OCI-LY3 (cell line): ENCODE measurements at regions not wholly inside any gene's neighbourhood (a gene's known extent, or its start where the extent isn't known, plus 50 kb on each side); places are given as distances from the start of the nearest gene placed in this dataset.

Experiments
- H2AFZ ChIP-seq: fragments of 200-600, 300-600 bp; shearing (Covaris generic); 2 replicates; pipeline ENCODE4 v1.6.0; 2014; ENCODE audit warnings: antibody characterized with exemption, low read depth, low read length
- H3K27ac ChIP-seq: fragments of 200-600, 300-600 bp; sonication (generic); 2 replicates; pipeline ENCODE4 v1.5.1; 2014; ENCODE audit warnings: mild to moderate bottlenecking, low read length, moderate library complexity, mixed read lengths
- H3K27me3 ChIP-seq: fragments of 200-600, 300-600 bp; sonication (generic); 2 replicates; pipeline ENCODE4 v1.6.1; 2014; ENCODE audit warnings: low read depth, low read length, mixed read lengths
- H3K36me3 ChIP-seq: fragments of 200-600, 300-600 bp; sonication (generic); replicated peaks from 2 replicates; pipeline ENCODE3; 2014; ENCODE audit warnings: low read depth, low read length, mixed read lengths
- H3K4me1 ChIP-seq: fragments of 300-600, 200-600 bp; sonication (generic); 2 replicates; pipeline ENCODE4 v1.6.1; 2014; ENCODE audit warnings: low read length, mixed read lengths
- H3K4me2 ChIP-seq: fragments of 200-600, 300-600 bp; sonication (generic); 2 replicates; pipeline ENCODE4 v1.6.1; 2014; ENCODE audit warnings: low read length, mixed read lengths
- H3K4me3 ChIP-seq: fragments of 300-600, 200-600 bp; sonication (generic); 2 replicates; pipeline ENCODE4 v1.5.1; 2014; ENCODE audit warnings: antibody characterized with exemption, mild to moderate bottlenecking, low read length, moderate library complexity
- H3K79me2 ChIP-seq: fragments of 300-600, 200-600 bp; shearing (Covaris generic); 2 replicates; pipeline ENCODE4 v1.6.1; 2014; ENCODE audit warnings: mild to moderate bottlenecking, low read length, mixed read lengths
- H3K9ac ChIP-seq: fragments of 300-600, 200-600 bp; shearing (Covaris generic); 2 replicates; pipeline ENCODE4 v1.6.0; 2014; ENCODE audit warnings: mild to moderate bottlenecking, low read length, moderate library complexity
- H3K9me3 ChIP-seq: fragments of 200-600, 300-600 bp; shearing (Covaris generic); 2 replicates; pipeline ENCODE4 v1.6.1; 2014; ENCODE audit warnings: low read length, mixed read lengths; ENCODE audit not compliant: insufficient read depth
- H4K20me1 ChIP-seq: fragments of 200-600, 300-600 bp; sonication (generic); 2 replicates; pipeline ENCODE4 v1.6.1; 2016; ENCODE audit warnings: low read length, mixed read lengths; ENCODE audit not compliant: insufficient read depth
- EZH2phosphoT487 ChIP-seq: fragments of 200-600 bp; shearing (Covaris generic); IDR thresholded peaks from 2 replicates; pipeline ENCODE4 v1.6.1; 2018; ENCODE audit warnings: antibody characterized with exemption, mixed run types, low read depth
- TF ChIP-seq, protein P1 (sequence below): fragments of 200-600, 300-600 bp; sonication (generic); IDR thresholded peaks from 2 replicates; pipeline ENCODE4 v1.5.1; 2014; ENCODE audit warnings: antibody characterized with exemption, low read length, low read depth

DNA sequence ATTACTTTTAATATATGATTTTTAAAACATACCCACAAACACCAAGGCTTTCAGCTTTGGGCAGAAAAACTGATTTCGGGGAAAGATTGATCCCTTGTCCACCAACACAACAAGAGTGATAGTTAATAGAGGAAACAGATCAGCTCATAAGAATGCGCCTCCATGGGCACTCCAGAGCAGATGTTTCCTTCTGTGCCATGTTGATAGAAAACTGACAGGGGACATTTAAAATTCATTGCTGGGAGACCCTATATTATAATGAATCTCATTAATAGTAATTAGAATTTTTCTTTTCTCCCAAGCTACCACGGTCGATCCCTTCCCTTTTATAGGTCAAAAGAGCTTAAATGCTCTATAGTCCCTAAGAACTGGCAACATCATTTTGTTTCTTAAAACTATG, 431.2 kb downstream of the IRS2 start:
- Histone ChIP-seq H4K20me1 (no peaks in the 10 kb centered on the region), H3K9me3 (no peaks in the 10 kb centered on the region), H3K4me1 (no peaks in the 10 kb centered on the region), H3K4me3 (no peak overlapping the region), H3K9ac (no peak overlapping the region), H3K36me3 (no peaks in the 10 kb centered on the region), H3K79me2 (no peaks in the 10 kb centered on the region), H2AFZ (no peak overlapping the region), H3K27me3 (0 out of 2 replicates have a peak, but pooled peaks cover 4% of the 10 kb centered on the region), H3K4me2 (no peak overlapping the region), H3K27ac (no peak overlapping the region)
- TF ChIP-seq EZH2phosphoT487: no peak
- TF ChIP-seq, protein P1, sequence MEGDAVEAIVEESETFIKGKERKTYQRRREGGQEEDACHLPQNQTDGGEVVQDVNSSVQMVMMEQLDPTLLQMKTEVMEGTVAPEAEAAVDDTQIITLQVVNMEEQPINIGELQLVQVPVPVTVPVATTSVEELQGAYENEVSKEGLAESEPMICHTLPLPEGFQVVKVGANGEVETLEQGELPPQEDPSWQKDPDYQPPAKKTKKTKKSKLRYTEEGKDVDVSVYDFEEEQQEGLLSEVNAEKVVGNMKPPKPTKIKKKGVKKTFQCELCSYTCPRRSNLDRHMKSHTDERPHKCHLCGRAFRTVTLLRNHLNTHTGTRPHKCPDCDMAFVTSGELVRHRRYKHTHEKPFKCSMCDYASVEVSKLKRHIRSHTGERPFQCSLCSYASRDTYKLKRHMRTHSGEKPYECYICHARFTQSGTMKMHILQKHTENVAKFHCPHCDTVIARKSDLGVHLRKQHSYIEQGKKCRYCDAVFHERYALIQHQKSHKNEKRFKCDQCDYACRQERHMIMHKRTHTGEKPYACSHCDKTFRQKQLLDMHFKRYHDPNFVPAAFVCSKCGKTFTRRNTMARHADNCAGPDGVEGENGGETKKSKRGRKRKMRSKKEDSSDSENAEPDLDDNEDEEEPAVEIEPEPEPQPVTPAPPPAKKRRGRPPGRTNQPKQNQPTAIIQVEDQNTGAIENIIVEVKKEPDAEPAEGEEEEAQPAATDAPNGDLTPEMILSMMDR: no peak

DNA sequence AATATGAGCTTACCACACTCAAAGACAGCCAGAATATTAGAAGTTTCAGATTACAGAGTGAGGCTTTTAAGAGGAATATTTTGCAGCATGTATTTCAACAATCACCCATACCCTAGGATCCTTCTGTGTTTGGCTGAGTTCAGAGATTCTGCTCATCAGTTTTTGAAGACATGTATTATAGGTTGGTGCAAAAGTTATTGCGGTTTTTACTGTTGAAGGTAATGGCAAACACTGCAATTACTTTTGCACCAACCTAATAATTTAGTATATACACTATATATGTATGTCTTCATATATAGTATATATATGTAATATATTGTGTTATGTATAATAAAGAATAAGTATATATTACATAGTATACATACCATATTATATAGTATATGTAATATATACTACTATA, 435.1 kb downstream of the IRS2 start:
- H3K4me2 ChIP-seq: no peak overlapping the region
- H2AFZ ChIP-seq: no peak overlapping the region
- H3K9me3 ChIP-seq: no peaks in the 10 kb centered on the region
- no peak overlapping the region for H3K4me3 ChIP-seq
- H3K27me3 ChIP-seq: 0 out of 2 replicates have a peak, but pooled peaks cover 4% of the 10 kb centered on the region
- no peaks in the 10 kb centered on the region for H3K4me1 ChIP-seq
- no peaks in the 10 kb centered on the region for H4K20me1 ChIP-seq
- H3K79me2 ChIP-seq: no peaks in the 10 kb centered on the region
- no peak overlapping the region for H3K27ac ChIP-seq
- TF ChIP-seq, protein P1: no peak
- TF ChIP-seq EZH2phosphoT487: no peak
- H3K9ac ChIP-seq: no peak overlapping the region
- H3K36me3 ChIP-seq: no peaks in the 10 kb centered on the region

DNA sequence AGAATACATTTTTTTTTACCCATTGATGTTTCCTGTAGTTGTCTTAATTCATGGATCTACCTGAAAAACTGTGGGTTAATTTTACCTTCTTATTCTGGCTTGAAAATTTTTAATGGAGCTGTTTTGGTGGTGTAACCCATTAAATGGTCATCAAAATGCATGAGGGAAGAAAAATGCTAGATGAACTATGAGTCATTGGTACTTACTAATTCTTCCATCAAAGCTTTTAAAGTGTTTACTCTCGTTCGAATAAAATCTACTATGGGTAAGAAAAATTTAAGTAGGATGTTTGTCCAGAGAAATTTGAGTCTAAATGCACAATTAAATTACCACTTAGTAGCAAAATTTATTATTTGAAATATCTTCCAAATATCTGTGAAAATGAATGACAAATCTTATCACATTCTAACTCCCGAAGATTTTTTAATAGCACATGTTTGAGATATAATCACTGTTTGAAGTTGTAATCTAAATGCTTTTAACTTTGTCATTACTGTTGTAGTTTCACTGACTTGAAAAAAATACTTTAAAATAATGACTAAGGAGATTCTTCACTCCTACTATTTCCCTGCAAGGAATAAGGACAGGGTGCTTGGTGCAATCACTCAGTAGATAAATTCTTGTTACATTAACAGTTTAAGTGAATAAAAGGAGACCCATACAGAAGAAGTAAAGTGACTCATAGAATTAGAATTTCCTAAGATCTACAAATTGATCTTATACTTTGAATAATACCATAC, 437.7 kb downstream of the IRS2 start:
- no peak for TF ChIP-seq EZH2phosphoT487
- TF ChIP-seq, protein P1: no peak
- no peaks in the 10 kb centered on the region for H3K79me2 ChIP-seq
- H3K4me1 ChIP-seq: no peaks in the 10 kb centered on the region
- no peak overlapping the region for H3K4me3 ChIP-seq
- H2AFZ ChIP-seq: no peak overlapping the region
- no peak overlapping the region for H3K27ac ChIP-seq
- no peaks in the 10 kb centered on the region for H4K20me1 ChIP-seq
- H3K9me3 ChIP-seq: no peaks in the 10 kb centered on the region
- peaks cover 11% of the 10 kb centered on the region for H3K27me3 ChIP-seq
- no peaks in the 10 kb centered on the region for H3K36me3 ChIP-seq
- no peak overlapping the region for H3K9ac ChIP-seq
- no peak overlapping the region for H3K4me2 ChIP-seq

DNA sequence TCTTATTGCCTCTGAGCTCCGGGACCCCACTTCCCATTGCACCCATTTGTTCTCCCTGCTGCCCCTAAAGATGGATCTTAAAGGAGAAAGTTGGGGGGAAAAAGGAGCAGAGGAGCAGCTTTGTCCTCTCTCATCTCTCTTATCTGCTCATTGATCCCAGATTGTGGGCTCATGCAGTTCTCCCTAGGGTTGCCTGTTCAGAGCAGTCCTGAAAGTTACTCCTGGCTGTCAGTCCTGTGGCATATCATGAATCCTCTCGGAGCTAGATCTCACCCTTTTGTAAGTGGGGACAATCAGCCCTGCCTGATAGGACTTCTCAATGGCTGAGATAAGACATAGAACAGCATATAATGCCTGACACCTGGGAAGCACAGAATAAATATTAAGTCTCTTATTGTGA, 440.3 kb downstream of the IRS2 start:
- H3K4me3 ChIP-seq: no peak overlapping the region
- H3K9me3 ChIP-seq: no peaks in the 10 kb centered on the region
- H3K9ac ChIP-seq: no peak overlapping the region
- H3K27ac ChIP-seq: no peak overlapping the region
- peak overlapping the region; percentile 15; the same call in 1 of the 2 replicates for H3K4me2 ChIP-seq
- H3K79me2 ChIP-seq: no peaks in the 10 kb centered on the region
- peaks cover 11% of the 10 kb centered on the region for H3K27me3 ChIP-seq
- no peak overlapping the region for H2AFZ ChIP-seq
- H3K36me3 ChIP-seq: no peaks in the 10 kb centered on the region
- no peaks in the 10 kb centered on the region for H4K20me1 ChIP-seq
- TF ChIP-seq, protein P1: no peak
- no peak for TF ChIP-seq EZH2phosphoT487
- no peaks in the 10 kb centered on the region for H3K4me1 ChIP-seq
